GM12873 (cell line): ENCODE measurements at regions not wholly inside any gene's neighbourhood (a gene's known extent, or its start where the extent isn't known, plus 50 kb on each side); places are given as distances from the start of the nearest gene placed in this dataset.

Source experiments
- TF ChIP-seq, protein P1 (sequence below): IDR thresholded peaks from 2 replicates; pipeline ENCODE4 v1.5.1; 2012; ENCODE audit warnings: low read depth, mild to moderate bottlenecking, moderate library complexity, low read length, control low read depth; ENCODE audit not compliant: insufficient read depth; ENCODE audit errors: missing control alignments

DNA sequence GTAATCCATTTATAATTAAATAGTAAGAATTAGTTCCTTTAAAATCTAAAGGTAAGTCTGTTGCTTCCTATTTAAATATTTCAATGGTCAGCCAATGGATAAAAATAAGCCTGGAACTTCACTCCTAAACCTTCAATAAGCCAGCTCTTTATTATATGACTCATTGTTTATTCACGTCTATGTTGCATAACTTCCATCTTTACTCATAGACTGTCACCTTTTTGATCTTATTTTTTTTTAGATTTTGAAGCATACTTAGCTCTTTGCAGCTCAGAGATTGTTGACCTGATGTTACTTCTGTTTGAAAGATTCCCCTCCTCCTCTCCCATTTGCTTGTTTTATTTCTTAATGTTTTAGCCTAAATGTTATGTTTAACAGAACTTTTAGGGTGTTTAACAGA, 1571.2 kb upstream of the RAG2 start:
- TF ChIP-seq, protein P1, sequence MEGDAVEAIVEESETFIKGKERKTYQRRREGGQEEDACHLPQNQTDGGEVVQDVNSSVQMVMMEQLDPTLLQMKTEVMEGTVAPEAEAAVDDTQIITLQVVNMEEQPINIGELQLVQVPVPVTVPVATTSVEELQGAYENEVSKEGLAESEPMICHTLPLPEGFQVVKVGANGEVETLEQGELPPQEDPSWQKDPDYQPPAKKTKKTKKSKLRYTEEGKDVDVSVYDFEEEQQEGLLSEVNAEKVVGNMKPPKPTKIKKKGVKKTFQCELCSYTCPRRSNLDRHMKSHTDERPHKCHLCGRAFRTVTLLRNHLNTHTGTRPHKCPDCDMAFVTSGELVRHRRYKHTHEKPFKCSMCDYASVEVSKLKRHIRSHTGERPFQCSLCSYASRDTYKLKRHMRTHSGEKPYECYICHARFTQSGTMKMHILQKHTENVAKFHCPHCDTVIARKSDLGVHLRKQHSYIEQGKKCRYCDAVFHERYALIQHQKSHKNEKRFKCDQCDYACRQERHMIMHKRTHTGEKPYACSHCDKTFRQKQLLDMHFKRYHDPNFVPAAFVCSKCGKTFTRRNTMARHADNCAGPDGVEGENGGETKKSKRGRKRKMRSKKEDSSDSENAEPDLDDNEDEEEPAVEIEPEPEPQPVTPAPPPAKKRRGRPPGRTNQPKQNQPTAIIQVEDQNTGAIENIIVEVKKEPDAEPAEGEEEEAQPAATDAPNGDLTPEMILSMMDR = no peak

DNA sequence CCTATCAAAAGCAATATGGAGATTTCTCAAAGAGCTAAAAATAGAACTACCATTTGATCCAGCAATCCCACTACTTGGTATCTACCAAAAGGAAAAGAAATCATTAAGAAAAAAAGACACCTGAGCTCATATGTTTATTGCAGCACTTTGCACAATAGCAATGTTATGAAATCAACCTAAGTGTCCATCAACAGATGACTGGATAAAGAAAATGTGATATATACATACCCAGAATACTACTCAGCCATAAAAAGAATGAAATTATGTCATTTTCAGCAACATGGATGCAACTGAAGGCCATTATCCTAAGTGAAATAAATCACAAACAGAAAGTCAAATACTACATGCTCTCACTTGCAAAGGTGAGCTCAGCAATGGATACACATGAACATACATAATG, 1565.5 kb upstream of the RAG2 start:
- TF ChIP-seq, protein P1 = no peak

DNA sequence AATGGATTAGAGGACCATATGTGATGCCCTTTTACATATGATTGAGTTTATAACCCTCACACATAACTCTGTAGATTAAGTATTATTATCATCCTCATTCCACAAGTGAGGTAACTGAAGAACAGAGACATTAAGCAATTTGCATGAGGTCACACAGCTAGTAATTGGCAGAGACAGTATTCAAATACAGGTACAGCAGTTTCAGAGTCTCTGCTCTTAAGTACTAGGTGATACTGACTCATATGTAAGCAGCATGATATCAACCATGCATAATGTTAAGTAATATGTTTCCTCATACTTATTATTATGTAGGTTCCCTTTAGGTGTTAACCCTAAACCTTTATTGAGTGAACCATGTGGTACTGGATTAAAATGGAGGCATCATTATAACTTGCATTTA, 1562.4 kb upstream of the RAG2 start:
- TF ChIP-seq, protein P1 = no peak

DNA sequence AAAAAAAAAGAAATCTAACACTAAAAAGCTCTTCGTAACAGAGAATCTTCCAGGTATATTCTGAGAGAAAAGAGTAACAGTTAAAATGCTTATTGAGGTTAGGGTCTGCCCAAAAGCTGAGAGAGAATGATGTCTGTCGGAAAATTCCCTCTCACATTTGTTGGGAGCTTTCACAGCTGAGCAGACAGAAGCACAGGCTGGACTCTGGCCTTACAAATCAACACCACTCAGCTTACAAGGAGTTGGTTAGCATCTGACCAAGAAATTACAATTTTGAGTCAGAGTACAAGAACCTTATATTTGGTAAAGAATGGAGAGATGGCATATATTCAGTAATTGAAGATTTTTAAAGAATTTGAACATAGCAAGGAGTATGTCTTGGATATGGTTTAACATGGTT, 1561.0 kb upstream of the RAG2 start:
- TF ChIP-seq, protein P1 = no peak

DNA sequence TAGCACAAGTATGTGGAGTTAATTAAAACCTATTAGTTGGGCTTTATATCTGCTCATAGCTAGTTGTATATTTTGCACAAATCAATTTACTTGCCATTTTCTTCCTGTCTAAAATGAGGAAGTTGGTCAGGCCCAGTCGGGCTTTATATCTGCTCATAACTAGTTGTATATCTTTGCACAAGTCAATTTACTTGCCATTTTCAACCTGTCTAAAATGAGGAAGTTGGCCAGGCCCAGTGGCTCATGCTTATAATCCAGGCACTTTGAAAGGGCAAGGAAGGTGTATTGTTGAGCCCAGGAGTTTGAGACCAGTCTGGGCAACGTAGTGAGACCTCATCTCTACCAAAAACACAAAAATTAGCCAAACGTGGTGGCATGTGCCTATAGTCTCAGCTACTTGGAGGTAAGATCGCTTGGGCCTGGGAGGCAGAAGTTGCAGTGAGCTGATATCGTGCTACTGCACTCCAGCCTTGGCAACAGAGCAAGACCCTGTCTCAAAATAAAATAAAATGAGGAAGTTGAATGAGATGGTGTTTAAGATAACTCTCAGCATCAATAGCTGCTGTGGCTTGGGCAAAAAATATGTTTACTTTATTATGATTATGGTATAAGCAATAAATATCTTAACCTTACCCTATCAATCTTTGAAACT, 1558.6 kb upstream of the RAG2 start:
- TF ChIP-seq, protein P1 = no peak

DNA sequence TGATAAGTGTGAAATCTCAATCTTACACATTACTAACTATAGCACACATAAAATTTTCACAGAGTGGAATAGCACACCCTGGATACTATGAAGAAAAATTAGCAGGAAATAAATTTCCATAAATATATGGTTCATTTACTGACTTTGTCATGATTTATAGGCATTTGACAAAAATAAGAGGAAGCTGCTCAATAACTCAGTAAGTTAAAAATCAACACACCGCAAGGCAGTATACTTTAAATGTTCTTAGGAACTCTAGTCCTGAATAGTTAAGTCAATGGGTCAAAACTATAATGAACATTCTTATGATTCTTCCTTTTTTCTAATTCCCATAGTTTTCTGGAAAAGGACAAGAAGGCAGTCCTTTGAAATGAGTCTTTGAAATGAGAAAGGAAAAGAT, 1557.8 kb upstream of the RAG2 start:
- TF ChIP-seq, protein P1 = no peak

DNA sequence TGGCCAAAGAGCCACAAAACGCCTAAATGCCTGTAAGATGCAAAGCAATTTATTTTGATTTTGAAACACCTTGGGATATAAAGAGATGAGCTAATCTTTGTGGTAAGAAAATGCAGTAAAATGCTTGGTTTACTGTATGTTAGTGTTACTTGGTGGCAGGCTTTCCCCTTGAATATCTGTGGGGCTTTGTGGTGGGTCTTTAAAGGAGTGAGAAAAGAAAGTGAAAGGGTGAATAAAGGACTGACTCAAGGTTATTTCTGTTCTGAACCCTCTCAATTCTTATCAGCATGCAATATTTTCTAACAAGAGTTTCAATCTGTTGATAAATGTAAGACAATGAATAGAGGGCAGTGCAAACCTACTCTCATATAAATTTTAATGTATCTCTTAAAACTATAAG, 1555.9 kb upstream of the RAG2 start:
- TF ChIP-seq, protein P1 = no peak

DNA sequence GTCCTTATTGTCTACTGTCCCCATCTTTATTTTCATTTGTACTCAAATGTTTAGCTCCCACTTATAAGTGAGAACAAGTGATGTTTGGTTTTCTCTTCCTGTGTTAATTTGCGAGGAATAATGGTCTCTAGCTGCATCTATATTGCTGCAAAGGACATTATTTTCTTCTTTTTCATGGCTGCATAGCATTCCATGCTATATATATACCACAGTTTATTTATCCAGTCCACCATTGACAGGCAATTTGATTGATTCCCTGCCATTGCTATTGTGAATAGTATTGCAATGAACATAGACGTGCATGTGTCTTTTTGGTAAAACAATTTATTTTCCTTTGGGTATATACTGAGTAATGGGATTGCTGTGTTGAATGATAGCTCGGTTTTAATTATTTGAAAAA, 1545.8 kb upstream of the RAG2 start:
- TF ChIP-seq, protein P1 = no peak
